Mesodermal cell (in vitro differentiated cells): ENCODE measurements at regions not wholly inside any gene's neighbourhood (a gene's known extent, or its start where the extent isn't known, plus 50 kb on each side); places are given as distances from the start of the nearest gene placed in this dataset.
A peak's percentile ranks its signal among the peaks of the same experiment; 100 is the strongest.

ENCODE experiments used
- H3K27ac ChIP-seq: 2 replicates; pipeline ENCODE4 v1.7.0; 2013; ENCODE audit warnings: mild to moderate bottlenecking, low read depth, low read length, moderate library complexity; ENCODE audit not compliant: severe bottlenecking
- H3K36me3 ChIP-seq: 2 replicates; pipeline ENCODE4 v1.7.1; 2013; ENCODE audit warnings: mild to moderate bottlenecking, low read length, moderate library complexity; ENCODE audit not compliant: control insufficient read depth, insufficient read depth
- H3K4me1 ChIP-seq: one replicate; pipeline ENCODE4 v1.7.1; 2013; ENCODE audit warnings: mild to moderate bottlenecking, low read length; ENCODE audit not compliant: insufficient read depth, control insufficient read depth, poor library complexity, severe bottlenecking
- H3K4me3 ChIP-seq: 2 replicates; pipeline ENCODE4 v1.7.0; 2013; ENCODE audit warnings: low read length, control low read depth, mild to moderate bottlenecking; ENCODE audit not compliant: insufficient read depth, poor library complexity, severe bottlenecking; ENCODE audit errors: extremely low read depth
- H3K9me3 ChIP-seq: 2 replicates; pipeline ENCODE4 v1.7.1; 2013; ENCODE audit warnings: mild to moderate bottlenecking, low read length, moderate library complexity; ENCODE audit not compliant: control insufficient read depth
- WGBS, 2 experiments: methylation state at CpG; one replicate each; pipeline ENCODE4 v1.1.5; 2013; ENCODE audit warnings: missing lambda C conversion rate in 2 of 2; ENCODE audit not compliant: insufficient coverage in 2 of 2; 5-methylcytosine and 5-hydroxymethylcytosine counted together

- H3K9me3 ChIP-seq = no peaks in the 10 kb centered on the region
- H3K27ac ChIP-seq = no peak overlapping the region
- peaks cover 6% of the 10 kb centered on the region for H3K4me1 ChIP-seq
- no peaks in the 10 kb centered on the region for H3K36me3 ChIP-seq
- no peak overlapping the region for H3K4me3 ChIP-seq
- WGBS, 2 experiments = no CpG with 5 or more reads among the region's 1 CpG
These were observed 204.8 kb upstream of the NUDT6 start for GRCh38 chr4:123127218-123127617.

GRCh38 chr4:123127875-123128274, 205.5 kb upstream of the NUDT6 start:
- Histone ChIP-seq H3K36me3 (no peaks in the 10 kb centered on the region), H3K4me3 (no peak overlapping the region), H3K4me1 (peaks cover 6% of the 10 kb centered on the region), H3K9me3 (no peaks in the 10 kb centered on the region), H3K27ac (peak overlapping the region; percentile 41)
- WGBS, 2 experiments = 92% methylated on average over 2 of the region's 2 CpGs; no CpG with 5 or more reads in 1 of the 2 experiments

- no peak overlapping the region for H3K27ac ChIP-seq
- H3K9me3 ChIP-seq = no peaks in the 10 kb centered on the region
- peaks cover 2% of the 10 kb centered on the region for H3K4me1 ChIP-seq
- no peak overlapping the region for H3K4me3 ChIP-seq
- no CpG with 5 or more reads among the region's 4 CpGs for WGBS, 2 experiments
- no peaks in the 10 kb centered on the region for H3K36me3 ChIP-seq
These were observed 211.1 kb upstream of the NUDT6 start for GRCh38 chr4:123133397-123134050.

GRCh38 chr4:123144616-123145015, 222.2 kb upstream of the NUDT6 start:
- Histone ChIP-seq H3K36me3 (no peaks in the 10 kb centered on the region), H3K4me3 (no peak overlapping the region), H3K27ac (no peak overlapping the region), H3K9me3 (no peaks in the 10 kb centered on the region), H3K4me1 (no peaks in the 10 kb centered on the region)

GRCh38 chr4:123158576-123158975, 236.2 kb upstream of the NUDT6 start:
- no CpG with 5 or more reads among the region's 3 CpGs for WGBS, 2 experiments

GRCh38 chr4:123159479-123159878, 237.1 kb upstream of the NUDT6 start:
- Histone ChIP-seq H3K36me3 (no peaks in the 10 kb centered on the region), H3K4me3 (no peak overlapping the region), H3K9me3 (peaks cover 4% of the 10 kb centered on the region), H3K27ac (no peak overlapping the region), H3K4me1 (peaks cover 3% of the 10 kb centered on the region)
- WGBS, 2 experiments = 14 to 31% methylated on average over 1 to 2 of the region's 2 CpGs

More at GRCh38 chr4:123158576-123158975, 236.2 kb upstream of the NUDT6 start:
- Histone ChIP-seq H3K27ac (no peak overlapping the region), H3K4me3 (no peak overlapping the region), H3K9me3 (peaks cover 4% of the 10 kb centered on the region), H3K36me3 (no peaks in the 10 kb centered on the region), H3K4me1 (peaks cover 3% of the 10 kb centered on the region)

GRCh38 chr4:123162859-123163258, 233.7 kb upstream of the SPRY1 start:
- H3K4me3 ChIP-seq = no peak overlapping the region
- peaks cover 3% of the 10 kb centered on the region for H3K4me1 ChIP-seq
- H3K27ac ChIP-seq = no peak overlapping the region
- WGBS, 2 experiments = 97% methylated on average over 3 to 4 of the region's 4 CpGs
- peaks cover 4% of the 10 kb centered on the region for H3K9me3 ChIP-seq
- no peaks in the 10 kb centered on the region for H3K36me3 ChIP-seq

GRCh38 chr4:123163501-123163900, 233.1 kb upstream of the SPRY1 start:
- Histone ChIP-seq H3K4me3 (no peak overlapping the region), H3K27ac (no peak overlapping the region), H3K4me1 (peaks cover 3% of the 10 kb centered on the region), H3K9me3 (peaks cover 4% of the 10 kb centered on the region), H3K36me3 (no peaks in the 10 kb centered on the region)
- 100% methylated on average over 1 of the region's 1 CpG; no CpG with 5 or more reads in 1 of the 2 experiments for WGBS, 2 experiments

- 67 to 91% methylated on average over 1 to 2 of the region's 3 CpGs for WGBS, 2 experiments
- Histone ChIP-seq H3K27ac (no peak overlapping the region), H3K36me3 (no peaks in the 10 kb centered on the region), H3K4me1 (peaks cover 3% of the 10 kb centered on the region), H3K9me3 (peaks cover 4% of the 10 kb centered on the region), H3K4me3 (no peak overlapping the region)
These were observed 230.6 kb upstream of the SPRY1 start for GRCh38 chr4:123166023-123166422.

GRCh38 chr4:123167931-123168330, 228.7 kb upstream of the SPRY1 start:
- Histone ChIP-seq H3K9me3 (no peaks in the 10 kb centered on the region), H3K27ac (no peak overlapping the region), H3K4me3 (no peak overlapping the region), H3K36me3 (no peaks in the 10 kb centered on the region), H3K4me1 (no peaks in the 10 kb centered on the region)

GRCh38 chr4:123168812-123169211, 227.8 kb upstream of the SPRY1 start:
- no peaks in the 10 kb centered on the region for H3K9me3 ChIP-seq
- H3K4me3 ChIP-seq = no peak overlapping the region
- no peaks in the 10 kb centered on the region for H3K36me3 ChIP-seq
- WGBS, 2 experiments = 95 to 100% methylated on average over 2 of the region's 2 CpGs
- H3K27ac ChIP-seq = no peak overlapping the region
- no peaks in the 10 kb centered on the region for H3K4me1 ChIP-seq
